Panc1 (cell line): ENCODE measurements at regions not wholly inside any gene's neighbourhood (a gene's known extent, or its start where the extent isn't known, plus 50 kb on each side); places are given as distances from the start of the nearest gene placed in this dataset.

Experiments used
- POLR2AphosphoS5 ChIP-seq: IDR thresholded peaks from 2 replicates; pipeline ENCODE4 v1.6.1; 2012; ENCODE audit warnings: mild to moderate bottlenecking, low read depth, low read length, moderate library complexity
- TF ChIP-seq, protein P1 (sequence below): fragments of 450-650 bp; IDR thresholded peaks from 2 replicates; pipeline ENCODE4 v1.5.1; 2017; ENCODE audit warnings: mild to moderate bottlenecking

DNA sequence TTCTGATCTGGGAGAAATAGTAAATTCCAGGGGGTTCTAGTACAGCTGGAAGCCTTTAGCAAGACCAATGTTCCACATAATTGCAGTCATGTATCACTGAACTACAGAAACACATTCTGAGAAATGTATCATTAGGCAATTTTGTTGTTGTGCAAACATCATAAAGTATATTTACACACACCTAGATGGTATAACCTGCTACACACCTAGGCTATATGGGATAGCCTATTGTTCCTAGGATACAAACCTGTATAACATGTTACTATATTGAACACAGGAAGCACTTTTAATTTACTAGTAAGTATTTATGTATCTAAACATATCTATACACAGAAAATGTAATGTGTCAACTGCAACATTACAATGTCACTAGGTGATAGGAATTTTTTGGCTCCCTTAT is 525.9 kb upstream of the NRSN1 start:
- TF ChIP-seq, protein P1, sequence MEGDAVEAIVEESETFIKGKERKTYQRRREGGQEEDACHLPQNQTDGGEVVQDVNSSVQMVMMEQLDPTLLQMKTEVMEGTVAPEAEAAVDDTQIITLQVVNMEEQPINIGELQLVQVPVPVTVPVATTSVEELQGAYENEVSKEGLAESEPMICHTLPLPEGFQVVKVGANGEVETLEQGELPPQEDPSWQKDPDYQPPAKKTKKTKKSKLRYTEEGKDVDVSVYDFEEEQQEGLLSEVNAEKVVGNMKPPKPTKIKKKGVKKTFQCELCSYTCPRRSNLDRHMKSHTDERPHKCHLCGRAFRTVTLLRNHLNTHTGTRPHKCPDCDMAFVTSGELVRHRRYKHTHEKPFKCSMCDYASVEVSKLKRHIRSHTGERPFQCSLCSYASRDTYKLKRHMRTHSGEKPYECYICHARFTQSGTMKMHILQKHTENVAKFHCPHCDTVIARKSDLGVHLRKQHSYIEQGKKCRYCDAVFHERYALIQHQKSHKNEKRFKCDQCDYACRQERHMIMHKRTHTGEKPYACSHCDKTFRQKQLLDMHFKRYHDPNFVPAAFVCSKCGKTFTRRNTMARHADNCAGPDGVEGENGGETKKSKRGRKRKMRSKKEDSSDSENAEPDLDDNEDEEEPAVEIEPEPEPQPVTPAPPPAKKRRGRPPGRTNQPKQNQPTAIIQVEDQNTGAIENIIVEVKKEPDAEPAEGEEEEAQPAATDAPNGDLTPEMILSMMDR, result no peak
- TF ChIP-seq POLR2AphosphoS5, result no peak
